H9 (cell line): ENCODE measurements at regions not wholly inside any gene's neighbourhood (a gene's known extent, or its start where the extent isn't known, plus 50 kb on each side); places are given as distances from the start of the nearest gene placed in this dataset.

Experiments
- DNase-seq: peaks from one replicate; pipeline ENCODE4 v3.0.0-alpha.2; 2017
- H2AFZ ChIP-seq: one replicate; pipeline ENCODE4 v1.6.1; 2013; ENCODE audit warnings: mild to moderate bottlenecking, low read length, control low read depth, moderate library complexity
- H2AK5ac ChIP-seq: 2 replicates; pipeline ENCODE4 v1.6.1; 2013; ENCODE audit warnings: low read length, control low read depth, mixed read lengths; ENCODE audit not compliant: insufficient read length
- H2BK120ac ChIP-seq: one replicate; pipeline ENCODE4 v1.6.1; 2013; ENCODE audit warnings: low read depth, mild to moderate bottlenecking, low read length, control low read depth, inconsistent platforms; ENCODE audit not compliant: poor library complexity, severe bottlenecking
- H2BK12ac ChIP-seq: 2 replicates; pipeline ENCODE4 v1.6.1; 2013; ENCODE audit warnings: low read length, control low read depth, mixed read lengths, low read depth; ENCODE audit not compliant: insufficient read length
- H2BK15ac ChIP-seq: 2 replicates; pipeline ENCODE4 v1.6.1; 2013; ENCODE audit warnings: low read depth, low read length, control low read depth
- H2BK20ac ChIP-seq: one replicate; pipeline ENCODE4 v1.6.1; 2013; ENCODE audit warnings: low read depth, mild to moderate bottlenecking, low read length, control low read depth, inconsistent platforms; ENCODE audit not compliant: poor library complexity, severe bottlenecking
- H2BK5ac ChIP-seq: 2 replicates; pipeline ENCODE4 v1.6.1; 2013; ENCODE audit warnings: low read length, control low read depth, mixed read lengths; ENCODE audit not compliant: insufficient read length
- H3K14ac ChIP-seq: 2 replicates; pipeline ENCODE4 v1.6.1; 2013; ENCODE audit warnings: low read length, control low read depth; ENCODE audit not compliant: insufficient read depth
- H3K18ac ChIP-seq: 2 replicates; pipeline ENCODE4 v1.6.1; 2013; ENCODE audit warnings: low read depth, mild to moderate bottlenecking, mixed read lengths, low read length, control low read depth; ENCODE audit not compliant: insufficient read length
- H3K23ac ChIP-seq: 2 replicates; pipeline ENCODE4 v1.6.1; 2013; ENCODE audit warnings: low read length, control low read depth, mixed read lengths, low read depth; ENCODE audit not compliant: insufficient read length
- H3K23me2 ChIP-seq: 2 replicates; pipeline ENCODE4 v1.6.1; 2013; ENCODE audit warnings: low read depth, mild to moderate bottlenecking, mixed read lengths, low read length, control low read depth; ENCODE audit not compliant: insufficient read length, poor library complexity, severe bottlenecking
- H3K27ac ChIP-seq: 2 replicates; pipeline ENCODE4 v1.5.1; 2013; ENCODE audit warnings: low read length, control low read depth, mixed read lengths, low read depth; ENCODE audit not compliant: insufficient read length
- H3K27me3 ChIP-seq: 2 replicates; pipeline ENCODE4 v1.6.1; 2013; ENCODE audit warnings: low read length, control low read depth, inconsistent platforms; ENCODE audit not compliant: insufficient read depth
- H3K4ac ChIP-seq: 2 replicates; pipeline ENCODE4 v1.6.1; 2013; ENCODE audit warnings: low read depth, mild to moderate bottlenecking, control low read depth, inconsistent platforms, low read length, moderate library complexity
- H3K4me1 ChIP-seq: 2 replicates; pipeline ENCODE4 v1.6.1; 2013; ENCODE audit warnings: low read length, control low read depth, inconsistent platforms; ENCODE audit not compliant: insufficient read depth
- H3K4me2 ChIP-seq: 2 replicates; pipeline ENCODE4 v1.6.1; 2013; ENCODE audit warnings: low read length, control low read depth, mixed read lengths; ENCODE audit not compliant: insufficient read length, insufficient read depth
- H3K56ac ChIP-seq: 2 replicates; pipeline ENCODE4 v1.6.1; 2013; ENCODE audit warnings: low read depth, mild to moderate bottlenecking, mixed read lengths, low read length, control low read depth; ENCODE audit not compliant: insufficient read length
- H3K79me1 ChIP-seq: 2 replicates; pipeline ENCODE4 v1.6.1; 2013; ENCODE audit warnings: low read depth, mild to moderate bottlenecking, moderate library complexity, low read length, control low read depth, inconsistent platforms; ENCODE audit not compliant: insufficient read depth, poor library complexity, severe bottlenecking
- H3K79me2 ChIP-seq: 2 replicates; pipeline ENCODE4 v1.6.1; 2013; ENCODE audit warnings: low read length, control low read depth, inconsistent platforms; ENCODE audit not compliant: insufficient read depth
- H3K9ac ChIP-seq: 2 replicates; pipeline ENCODE4 v1.6.1; 2013; ENCODE audit warnings: low read length, control low read depth, mixed read lengths; ENCODE audit not compliant: insufficient read length; ENCODE audit errors: extremely low read depth
- H3K9me3 ChIP-seq: one replicate; pipeline ENCODE4 v1.6.1; 2013; ENCODE audit warnings: low read depth, low read length, inconsistent platforms; ENCODE audit not compliant: control insufficient read depth
- H3T11ph ChIP-seq: one replicate; pipeline ENCODE4 v1.6.1; 2013; ENCODE audit warnings: mild to moderate bottlenecking, low read length, control low read depth, inconsistent platforms
- H4K20me1 ChIP-seq: one replicate; pipeline ENCODE4 v1.6.1; 2013; ENCODE audit not compliant: control insufficient read depth, insufficient read length, insufficient read depth
- H4K5ac ChIP-seq: 2 replicates; pipeline ENCODE4 v1.6.1; 2013; ENCODE audit warnings: low read depth, mild to moderate bottlenecking, mixed read lengths, low read length, control low read depth; ENCODE audit not compliant: insufficient read length
- H4K8ac ChIP-seq: replicated peaks from 2 replicates; pipeline ENCODE4 v1.6.1; 2013; ENCODE audit warnings: low read length, control low read depth, mixed read lengths, low read depth; ENCODE audit not compliant: insufficient read length
- H4K91ac ChIP-seq: 2 replicates; pipeline ENCODE4 v1.6.1; 2013; ENCODE audit warnings: low read depth, mild to moderate bottlenecking, moderate library complexity, mixed read lengths, low read length, control low read depth; ENCODE audit not compliant: insufficient read length
- H3K27ac Mint-ChIP-seq, 3 experiments: 2 replicates in 2 of 3; 3 replicates in 1 of 3; pipeline ENCODE4 v1.8.0; 2020 to 2021; ENCODE audit warnings: mixed read lengths in 3 of 3, mild to moderate bottlenecking in 1 of 3, moderate library complexity in 1 of 3
- H3K27me3 Mint-ChIP-seq: 2 replicates; pipeline ENCODE4 v1.8.0; 2021; ENCODE audit warnings: low read depth, mild to moderate bottlenecking, moderate library complexity, mixed read lengths
- H3K36me3 Mint-ChIP-seq, 3 experiments: 2 replicates in 2 of 3; 3 replicates in 1 of 3; pipeline ENCODE4 v1.8.0; 2020 to 2021; ENCODE audit warnings: low read depth in 3 of 3, mixed read lengths in 3 of 3; ENCODE audit not compliant: insufficient read depth in 1 of 3
- H3K4me1 Mint-ChIP-seq, 2 experiments: 2 replicates each; pipeline ENCODE4 v1.8.0; 2020; ENCODE audit warnings: mixed read lengths in 2 of 2
- H3K4me3 Mint-ChIP-seq, 2 experiments: 2 replicates in 1 of 2; 3 replicates in 1 of 2; pipeline ENCODE4 v1.8.0; 2020 to 2021; ENCODE audit warnings: mild to moderate bottlenecking in 2 of 2, mixed read lengths in 2 of 2, moderate library complexity in 1 of 2
- H3K9me3 Mint-ChIP-seq, 2 experiments: 2 replicates in 1 of 2; 3 replicates in 1 of 2; pipeline ENCODE4 v1.8.0; 2020; ENCODE audit warnings: mild to moderate bottlenecking in 2 of 2, mixed read lengths in 2 of 2, moderate library complexity in 1 of 2
- CTCF ChIP-seq: fragments of 200-600 bp; sonication (generic); conservative IDR thresholded peaks from 3 replicates; pipeline ENCODE4 v1.8.0; 2021; ENCODE audit warnings: antibody characterized with exemption, mild to moderate bottlenecking
- WGBS: extraction: QIAGEN DNeasy Blood & Tissue Kit; methylation state at CpG from one replicate; pipeline ENCODE4 v1.1.7; 2013; ENCODE audit warnings: missing lambda C conversion rate, low lambda C conversion rate, mixed read lengths; ENCODE audit not compliant: insufficient read length; ENCODE audit errors: extremely low coverage; 5-methylcytosine and 5-hydroxymethylcytosine counted together

DNA sequence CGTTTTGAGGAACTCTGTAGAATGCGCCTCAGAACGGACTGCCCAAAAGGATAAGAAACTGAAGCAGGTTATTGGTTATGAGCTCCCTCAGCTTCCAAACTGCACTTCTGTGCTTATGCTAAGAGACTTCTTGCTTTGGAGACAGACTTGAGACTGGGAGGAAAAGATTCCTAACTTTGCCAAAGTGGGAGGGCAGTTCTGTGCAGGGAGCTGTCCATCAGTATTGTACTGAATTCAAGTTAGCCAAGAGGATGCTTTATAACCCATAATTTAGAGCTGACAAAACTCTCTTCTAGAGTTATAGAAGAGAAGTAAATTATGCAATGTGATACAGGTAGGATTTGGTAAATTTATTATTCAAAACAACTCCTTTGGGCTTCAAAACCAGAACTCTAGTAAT lies 519.8 kb upstream of the GBE1 start:
- no peak for TF ChIP-seq CTCF
- Histone ChIP-seq H3K23ac (no peak overlapping the region), H3K56ac (no peak overlapping the region), H2BK15ac (no peak overlapping the region), H2BK20ac (no peak overlapping the region), H3K4ac (no peak overlapping the region), H2BK5ac (no peak overlapping the region), H3K79me2 (no peaks in the 10 kb centered on the region), H3K14ac (no peak overlapping the region), H3K23me2 (no peaks in the 10 kb centered on the region), H3K4me1 (no peaks in the 10 kb centered on the region), H3K27me3 (no peaks in the 10 kb centered on the region), H3K9me3 (no peaks in the 10 kb centered on the region), H2BK120ac (no peak overlapping the region), H3K18ac (no peak overlapping the region), H2BK12ac (no peak overlapping the region), H4K5ac (no peak overlapping the region), H3K27ac (no peak overlapping the region), H3K79me1 (no peaks in the 10 kb centered on the region), H4K91ac (no peak overlapping the region), H2AK5ac (no peak overlapping the region), H3T11ph (no peak overlapping the region), H3K4me2 (no peak overlapping the region), H3K9ac (no peak overlapping the region), H2AFZ (no peak overlapping the region), H4K8ac (no peak overlapping the region), H4K20me1 (no peaks in the 10 kb centered on the region)
- Mint-ChIP-seq H3K27me3 (no peaks in the 10 kb centered on the region), H3K36me3 (no peaks in the 10 kb centered on the region), H3K4me3 (no peak overlapping the region), H3K27ac (no peak overlapping the region), H3K9me3 (no peaks in the 10 kb centered on the region), H3K4me1 (no peaks in the 10 kb centered on the region)
- no peak for DNase-seq
- no CpG with 5 or more reads among the region's 3 CpGs for WGBS
